Retinal pigment epithelial cell (primary cell): ENCODE measurements at regions not wholly inside any gene's neighbourhood (a gene's known extent, or its start where the extent isn't known, plus 50 kb on each side); places are given as distances from the start of the nearest gene placed in this dataset.

ENCODE experiments used
- DNase-seq: peaks from one replicate; pipeline ENCODE4 v3.0.0-alpha.2; 2010; ENCODE audit warnings: low read depth
- H3K4me3 ChIP-seq: 2 replicates; pipeline ENCODE4 v1.5.1; 2011; ENCODE audit warnings: mild to moderate bottlenecking, low read length, control low read depth, moderate library complexity
- TF ChIP-seq, protein P1 (sequence below): conservative IDR thresholded peaks from 2 replicates; pipeline ENCODE4 v1.5.1; 2011; ENCODE audit warnings: low read depth, low read length, control low read depth, inconsistent platforms

DNA sequence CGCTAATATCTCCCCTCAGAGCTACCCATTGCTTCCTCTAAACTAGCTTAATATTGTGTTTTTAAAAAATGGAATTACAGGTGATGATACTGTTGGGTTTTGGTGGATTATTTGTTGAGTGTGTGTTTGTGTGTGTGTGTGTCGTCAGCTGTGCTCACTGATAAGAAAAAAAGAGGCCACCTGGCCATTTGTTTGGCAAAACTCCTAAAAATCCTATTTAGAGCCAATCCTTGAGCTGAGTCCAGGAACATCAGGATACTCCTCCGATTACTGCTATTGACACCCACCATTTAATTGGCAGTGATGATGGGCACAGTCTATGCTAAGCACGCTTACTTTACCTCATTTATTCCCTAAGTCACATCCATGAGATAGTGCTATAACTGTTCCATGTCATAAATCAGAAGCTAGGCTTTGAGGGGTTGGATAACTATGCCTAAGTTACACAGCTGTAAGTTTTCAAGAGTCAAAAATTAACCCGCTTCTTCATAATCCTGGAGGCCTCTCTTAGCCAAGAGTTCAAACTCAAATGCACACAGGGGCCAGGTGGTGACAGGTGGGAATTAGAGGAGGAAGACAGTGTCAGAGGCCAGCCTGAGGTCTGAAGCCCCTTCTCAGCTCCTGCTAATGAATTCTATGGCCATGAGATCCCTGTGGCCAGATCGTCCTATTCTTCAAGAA, 1026.6 kb upstream of the TMEM132C start:
- TF ChIP-seq, protein P1, sequence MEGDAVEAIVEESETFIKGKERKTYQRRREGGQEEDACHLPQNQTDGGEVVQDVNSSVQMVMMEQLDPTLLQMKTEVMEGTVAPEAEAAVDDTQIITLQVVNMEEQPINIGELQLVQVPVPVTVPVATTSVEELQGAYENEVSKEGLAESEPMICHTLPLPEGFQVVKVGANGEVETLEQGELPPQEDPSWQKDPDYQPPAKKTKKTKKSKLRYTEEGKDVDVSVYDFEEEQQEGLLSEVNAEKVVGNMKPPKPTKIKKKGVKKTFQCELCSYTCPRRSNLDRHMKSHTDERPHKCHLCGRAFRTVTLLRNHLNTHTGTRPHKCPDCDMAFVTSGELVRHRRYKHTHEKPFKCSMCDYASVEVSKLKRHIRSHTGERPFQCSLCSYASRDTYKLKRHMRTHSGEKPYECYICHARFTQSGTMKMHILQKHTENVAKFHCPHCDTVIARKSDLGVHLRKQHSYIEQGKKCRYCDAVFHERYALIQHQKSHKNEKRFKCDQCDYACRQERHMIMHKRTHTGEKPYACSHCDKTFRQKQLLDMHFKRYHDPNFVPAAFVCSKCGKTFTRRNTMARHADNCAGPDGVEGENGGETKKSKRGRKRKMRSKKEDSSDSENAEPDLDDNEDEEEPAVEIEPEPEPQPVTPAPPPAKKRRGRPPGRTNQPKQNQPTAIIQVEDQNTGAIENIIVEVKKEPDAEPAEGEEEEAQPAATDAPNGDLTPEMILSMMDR = no peak
- H3K4me3 ChIP-seq = no peak overlapping the region
- no peak for DNase-seq

DNA sequence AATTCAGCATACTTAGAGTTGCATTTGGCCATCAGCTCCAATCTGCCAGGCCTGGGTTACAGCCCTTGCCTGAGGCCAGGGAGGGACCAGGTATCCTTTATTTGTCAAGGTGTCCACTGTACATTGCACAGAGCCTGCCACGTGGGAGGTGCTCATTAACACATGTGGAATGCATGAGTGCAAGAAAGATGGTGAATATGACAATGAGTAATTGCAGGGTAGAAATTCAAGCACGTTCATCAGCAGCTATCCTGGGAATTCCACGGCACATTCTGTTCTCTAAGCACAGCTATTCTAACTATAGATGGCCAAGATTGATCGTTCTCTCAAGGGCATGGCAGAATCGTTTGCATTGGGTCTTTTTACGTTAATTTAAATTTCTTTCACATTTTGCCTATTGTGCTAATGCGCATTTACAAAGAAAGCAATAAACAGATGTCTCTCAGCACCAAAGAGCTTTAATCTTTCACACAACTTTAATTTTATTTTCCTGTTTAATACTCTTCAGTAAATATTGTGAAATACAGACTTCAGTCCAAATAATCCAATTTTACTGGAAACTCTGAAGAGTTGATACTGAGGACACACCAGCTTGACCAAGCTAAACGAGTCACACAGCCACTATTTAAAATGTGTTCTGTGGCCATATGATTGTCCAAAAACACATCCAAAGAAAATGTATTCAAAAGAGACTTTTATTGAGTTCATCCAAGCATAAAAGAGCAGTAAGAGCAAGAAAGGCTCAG, 1025.7 kb upstream of the TMEM132C start:
- TF ChIP-seq, protein P1 = no peak
- H3K4me3 ChIP-seq = no peak overlapping the region

DNA sequence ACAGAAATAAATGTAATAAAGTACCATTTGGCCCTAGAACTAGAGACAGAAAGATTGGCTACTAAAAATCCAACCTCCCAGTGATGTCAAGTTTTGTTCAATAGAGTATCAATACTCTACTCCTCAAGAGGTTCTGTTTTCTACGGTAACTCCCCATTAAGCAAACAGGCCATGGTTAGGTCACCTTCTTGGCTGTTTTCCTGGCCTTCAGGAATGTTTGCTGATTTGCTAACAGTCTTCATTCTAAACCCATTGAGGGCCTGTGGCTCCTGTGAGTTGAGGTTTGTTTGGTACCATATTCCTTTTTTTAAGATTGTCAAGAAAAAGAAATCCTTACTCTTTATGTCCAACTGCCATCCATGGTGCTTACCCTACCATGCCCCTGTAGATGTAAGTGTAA, 1022.0 kb upstream of the TMEM132C start:
- DNase-seq = no peak
- no peak overlapping the region for H3K4me3 ChIP-seq
- TF ChIP-seq, protein P1 = no peak

More for the DNA sequence above, 1025.7 kb upstream of the TMEM132C start:
- no peak for DNase-seq

DNA sequence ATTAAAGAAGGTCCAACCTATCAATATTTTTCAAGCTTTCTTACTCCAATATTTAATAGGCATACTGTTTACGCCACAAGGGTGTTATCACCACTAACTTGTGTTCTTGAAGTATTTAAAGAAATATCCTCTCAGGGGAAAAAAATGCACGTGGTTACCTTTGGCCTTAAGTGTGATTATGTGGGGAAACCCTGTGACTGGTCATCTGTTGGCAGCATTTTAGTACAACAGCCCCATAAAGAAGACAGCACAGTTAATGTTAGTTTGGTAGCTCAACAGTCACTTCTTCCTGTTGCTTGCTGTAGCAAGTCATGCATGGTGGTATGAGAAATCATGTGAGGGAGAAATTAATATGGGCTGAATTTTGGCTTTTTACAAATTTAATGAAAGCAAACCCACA, 1021.5 kb upstream of the TMEM132C start:
- TF ChIP-seq, protein P1 = no peak
- H3K4me3 ChIP-seq = no peak overlapping the region
- no peak for DNase-seq

DNA sequence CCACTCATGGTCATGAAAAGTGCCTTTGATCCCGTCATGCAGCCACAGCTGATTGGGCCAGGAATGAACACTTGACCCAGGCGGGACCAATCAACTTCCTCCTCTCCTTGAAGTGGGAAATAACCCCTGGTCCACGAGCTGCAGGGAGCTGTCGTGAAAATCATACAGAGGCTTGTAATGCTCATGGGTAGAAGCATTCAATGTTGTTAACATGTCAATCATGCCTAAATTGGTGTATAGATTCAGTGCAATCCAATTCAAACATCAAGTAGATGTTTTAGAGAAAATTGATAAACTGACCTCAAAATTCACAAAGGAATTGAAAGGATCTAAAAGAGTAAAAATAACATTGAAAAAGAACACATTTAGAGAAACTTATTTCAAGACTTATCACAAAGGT, 1019.0 kb upstream of the TMEM132C start:
- no peak for DNase-seq
- H3K4me3 ChIP-seq = no peak overlapping the region
- TF ChIP-seq, protein P1 = no peak

DNA sequence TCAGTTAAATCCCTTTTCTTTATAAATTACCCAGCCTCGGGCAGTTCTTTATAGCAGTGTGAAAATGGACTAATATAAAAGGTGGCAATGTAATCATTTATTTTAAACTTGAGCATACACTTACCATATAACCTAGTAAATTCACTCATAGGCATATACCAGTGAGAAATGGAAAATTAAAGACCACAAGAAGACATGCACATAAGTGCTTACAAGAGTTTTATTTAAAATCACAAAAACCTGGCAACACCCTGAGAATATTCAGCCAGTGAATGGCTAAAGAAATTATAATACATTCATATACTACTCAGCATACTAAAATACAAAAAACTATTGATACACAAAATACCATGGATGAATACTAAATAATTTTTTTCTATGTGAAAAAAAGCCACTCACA, 1017.5 kb upstream of the TMEM132C start:
- no peak overlapping the region for H3K4me3 ChIP-seq
- TF ChIP-seq, protein P1 = no peak
- no peak for DNase-seq
